GM20000 (cell line): ENCODE measurements at regions not wholly inside any gene's neighbourhood (a gene's known extent, or its start where the extent isn't known, plus 50 kb on each side); places are given as distances from the start of the nearest gene placed in this dataset.

ENCODE experiments used
- DNase-seq: peaks from one replicate; pipeline ENCODE4 v3.0.0; 2012; ENCODE audit warnings: low spot score
- CTCF ChIP-seq: IDR thresholded peaks from 2 replicates; pipeline ENCODE4 v1.5.1; 2012; ENCODE audit warnings: mild to moderate bottlenecking, control low read depth; ENCODE audit errors: extremely low read depth, missing control alignments

GRCh38 chr16:87107201-87107600 lies 210.0 kb downstream of the C16orf95 start:
- no peak for TF ChIP-seq CTCF
- no peak for DNase-seq

- no peak for TF ChIP-seq CTCF
- no peak for DNase-seq
These were observed 208.9 kb downstream of the C16orf95 start for GRCh38 chr16:87108278-87108677.

DNA sequence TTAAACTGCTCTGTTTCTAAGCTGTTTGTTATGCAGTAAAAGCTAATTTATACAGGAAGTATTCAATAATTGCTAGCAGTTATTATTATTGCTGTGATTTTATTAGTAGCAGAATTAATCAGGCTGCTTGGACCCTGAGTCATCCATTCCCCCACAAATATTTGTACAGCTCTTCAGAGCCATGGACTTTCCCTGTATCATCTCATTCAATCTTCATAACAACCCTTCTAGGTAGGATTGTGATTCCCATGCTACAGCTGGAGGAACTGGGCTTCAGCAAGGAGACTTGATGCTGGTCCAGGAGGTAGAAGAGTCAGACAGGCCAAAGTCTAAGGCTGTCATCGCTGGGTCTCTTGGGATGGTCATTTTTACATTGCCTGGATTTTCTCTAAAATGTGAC lies 208.3 kb downstream of the C16orf95 start:
- DNase-seq = no peak
- no peak for TF ChIP-seq CTCF

GRCh38 chr16:87114832-87115231 lies 202.4 kb downstream of the C16orf95 start:
- no peak for DNase-seq
- no peak for TF ChIP-seq CTCF

GRCh38 chr16:87115646-87116045 lies 201.5 kb downstream of the C16orf95 start:
- no peak for DNase-seq
- no peak for TF ChIP-seq CTCF

DNA sequence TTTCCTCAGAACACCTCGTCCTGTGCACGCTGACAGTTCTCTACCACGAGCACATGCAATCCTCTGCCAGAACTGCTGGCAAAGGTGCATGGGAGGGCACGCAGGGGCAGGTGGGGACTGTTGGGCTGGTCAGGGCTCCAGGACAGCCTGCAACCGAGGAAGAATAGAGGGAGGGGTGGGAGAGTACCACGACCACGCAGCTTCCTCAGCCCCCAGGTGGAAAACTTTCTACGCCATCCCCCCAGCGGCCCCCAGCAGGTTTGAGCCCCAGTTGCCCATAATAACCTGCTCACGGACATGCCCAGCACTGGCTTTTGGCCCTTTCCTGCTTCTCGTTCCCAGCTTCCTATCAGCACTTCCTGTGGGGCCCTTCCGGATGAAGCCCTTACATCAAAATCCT lies 199.3 kb downstream of the C16orf95 start:
- no peak for DNase-seq
- no peak for TF ChIP-seq CTCF

- no peak for DNase-seq
- TF ChIP-seq CTCF = no peak
These were observed 198.0 kb downstream of the C16orf95 start for GRCh38 chr16:87119168-87119567.
